Hepatocyte (in vitro differentiated cells): ENCODE measurements at regions not wholly inside any gene's neighbourhood (a gene's known extent, or its start where the extent isn't known, plus 50 kb on each side); places are given as distances from the start of the nearest gene placed in this dataset.

Source experiments
- DNase-seq: peaks from one replicate; pipeline ENCODE4 v3.0.0-alpha.2; 2016; ENCODE audit warnings: low spot score
- H2AFZ ChIP-seq: fragments of 200-600 bp; sonication (generic); 2 replicates; pipeline ENCODE4 v1.6.0; 2016; ENCODE audit warnings: antibody characterized with exemption, mild to moderate bottlenecking
- H3K27ac ChIP-seq: fragments of 200-600 bp; sonication (generic); 2 replicates; pipeline ENCODE4 v1.5.1; 2016; ENCODE audit warnings: mild to moderate bottlenecking
- H3K27me3 ChIP-seq: fragments of 200-600 bp; sonication (generic); 2 replicates; pipeline ENCODE4 v1.6.1; 2016
- H3K36me3 ChIP-seq: fragments of 200-600 bp; sonication (generic); replicated peaks from 2 replicates; pipeline ENCODE4 v1.5.1; 2016; ENCODE audit warnings: low read depth; ENCODE audit not compliant: insufficient read depth
- H3K4me1 ChIP-seq: fragments of 200-600 bp; sonication (generic); 2 replicates; pipeline ENCODE4 v1.5.1; 2016; ENCODE audit warnings: mild to moderate bottlenecking, moderate library complexity; ENCODE audit not compliant: insufficient read depth
- H3K4me2 ChIP-seq: fragments of 200-600 bp; sonication (generic); 2 replicates; pipeline ENCODE4 v1.6.0; 2016
- H3K4me3 ChIP-seq: fragments of 200-600 bp; sonication (generic); 2 replicates; pipeline ENCODE4 v1.5.1; 2016; ENCODE audit warnings: mild to moderate bottlenecking
- H3K79me2 ChIP-seq: fragments of 200-600 bp; sonication (generic); 2 replicates; pipeline ENCODE4 v1.6.0; 2017; ENCODE audit warnings: mild to moderate bottlenecking
- H3K9me2 ChIP-seq: fragments of 200-600 bp; sonication (generic); replicated peaks from 2 replicates; pipeline ENCODE4 v1.6.0; 2017; ENCODE audit warnings: mild to moderate bottlenecking; ENCODE audit not compliant: insufficient read depth
- H3K9me3 ChIP-seq: fragments of 200-600 bp; sonication (generic); 2 replicates; pipeline ENCODE4 v1.5.1; 2016; ENCODE audit warnings: low read depth, mild to moderate bottlenecking
- H4K20me1 ChIP-seq: fragments of 200-600 bp; sonication (generic); 2 replicates; pipeline ENCODE4 v1.6.0; 2016; ENCODE audit warnings: mild to moderate bottlenecking; ENCODE audit not compliant: insufficient read depth, poor library complexity, severe bottlenecking
- EZH2 ChIP-seq: fragments of 200-600 bp; sonication (generic); IDR thresholded peaks from 2 replicates; pipeline ENCODE4 v1.6.1; 2016; ENCODE audit warnings: antibody characterized with exemption, mild to moderate bottlenecking, borderline replicate concordance
- EZH2phosphoT487 ChIP-seq: fragments of 200-600 bp; sonication (generic); IDR thresholded peaks from one replicate; pipeline ENCODE4 v1.6.1; 2018; ENCODE audit warnings: antibody characterized with exemption, mild to moderate bottlenecking, low read depth, moderate library complexity; ENCODE audit not compliant: unreplicated experiment, severe bottlenecking
- WGBS: methylation state at CpG from one replicate; pipeline ENCODE4 v1.1.6; 2016; ENCODE audit warnings: low lambda C conversion rate; ENCODE audit errors: missing lambda C conversion rate; 5-methylcytosine and 5-hydroxymethylcytosine counted together
- TF ChIP-seq, protein P1 (sequence below): fragments of 200-600 bp; sonication (generic); IDR thresholded peaks from 2 replicates; pipeline ENCODE4 v1.5.1; 2016; ENCODE audit warnings: antibody characterized with exemption, mild to moderate bottlenecking; ENCODE audit not compliant: poor library complexity

DNA sequence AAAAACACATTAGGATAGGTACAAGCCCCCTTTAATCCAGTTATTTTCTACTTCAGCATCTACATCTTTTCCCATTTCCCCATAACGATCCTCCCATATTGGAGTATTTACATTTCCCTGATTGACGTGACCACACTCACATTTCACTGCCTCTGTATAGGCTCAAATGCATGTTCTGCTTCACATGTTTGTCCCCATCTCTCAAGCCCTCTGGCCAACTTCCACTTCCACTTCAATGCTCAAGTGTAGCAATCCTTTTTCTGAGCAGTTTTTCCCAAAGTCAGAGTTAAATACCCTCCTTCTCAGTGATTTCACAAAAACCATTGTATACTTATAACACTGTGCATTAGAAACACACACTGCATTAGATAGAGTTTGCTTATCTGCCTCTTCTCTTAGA is 61.8 kb upstream of the TTLL7 start:
- Histone ChIP-seq H3K27me3 (no peaks in the 10 kb centered on the region), H3K36me3 (no peaks in the 10 kb centered on the region), H3K4me1 (no peaks in the 10 kb centered on the region), H4K20me1 (no peaks in the 10 kb centered on the region), H2AFZ (no peak overlapping the region), H3K9me2 (no peaks in the 10 kb centered on the region), H3K4me2 (no peak overlapping the region), H3K9me3 (no peaks in the 10 kb centered on the region), H3K79me2 (no peaks in the 10 kb centered on the region), H3K27ac (no peak overlapping the region), H3K4me3 (no peak overlapping the region)
- no peak for DNase-seq
- TF ChIP-seq, protein P1, sequence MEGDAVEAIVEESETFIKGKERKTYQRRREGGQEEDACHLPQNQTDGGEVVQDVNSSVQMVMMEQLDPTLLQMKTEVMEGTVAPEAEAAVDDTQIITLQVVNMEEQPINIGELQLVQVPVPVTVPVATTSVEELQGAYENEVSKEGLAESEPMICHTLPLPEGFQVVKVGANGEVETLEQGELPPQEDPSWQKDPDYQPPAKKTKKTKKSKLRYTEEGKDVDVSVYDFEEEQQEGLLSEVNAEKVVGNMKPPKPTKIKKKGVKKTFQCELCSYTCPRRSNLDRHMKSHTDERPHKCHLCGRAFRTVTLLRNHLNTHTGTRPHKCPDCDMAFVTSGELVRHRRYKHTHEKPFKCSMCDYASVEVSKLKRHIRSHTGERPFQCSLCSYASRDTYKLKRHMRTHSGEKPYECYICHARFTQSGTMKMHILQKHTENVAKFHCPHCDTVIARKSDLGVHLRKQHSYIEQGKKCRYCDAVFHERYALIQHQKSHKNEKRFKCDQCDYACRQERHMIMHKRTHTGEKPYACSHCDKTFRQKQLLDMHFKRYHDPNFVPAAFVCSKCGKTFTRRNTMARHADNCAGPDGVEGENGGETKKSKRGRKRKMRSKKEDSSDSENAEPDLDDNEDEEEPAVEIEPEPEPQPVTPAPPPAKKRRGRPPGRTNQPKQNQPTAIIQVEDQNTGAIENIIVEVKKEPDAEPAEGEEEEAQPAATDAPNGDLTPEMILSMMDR = no peak
- TF ChIP-seq EZH2phosphoT487 (no peak), EZH2 (no peak)
- 64% methylated on average over 2 of the region's 2 CpGs for WGBS

DNA sequence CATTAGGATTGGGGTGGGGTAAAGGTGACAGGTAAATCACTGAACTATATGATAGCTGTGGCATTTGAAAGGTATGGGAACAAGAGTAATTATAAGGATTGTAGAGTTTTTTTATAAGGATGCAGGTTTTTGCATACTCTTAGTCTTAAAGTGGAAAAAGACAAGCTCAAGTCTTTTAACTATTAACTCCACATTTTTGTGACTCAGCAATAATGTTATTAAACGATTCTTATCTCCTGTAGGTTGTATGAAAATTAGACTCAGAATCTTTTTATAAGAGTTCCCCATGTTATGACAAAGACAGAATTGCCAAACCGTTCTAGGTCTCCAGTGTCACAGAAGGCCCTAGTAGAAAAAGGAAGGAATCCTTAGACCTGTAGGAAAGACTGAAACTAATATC is 49.9 kb upstream of the TTLL7 start:
- 86% methylated on average over 2 of the region's 2 CpGs for WGBS
- Histone ChIP-seq H3K27me3 (no peaks in the 10 kb centered on the region), H3K36me3 (no peaks in the 10 kb centered on the region), H3K9me2 (no peaks in the 10 kb centered on the region), H3K27ac (no peak overlapping the region), H4K20me1 (no peaks in the 10 kb centered on the region), H3K4me3 (no peak overlapping the region), H3K4me1 (no peaks in the 10 kb centered on the region), H3K4me2 (no peak overlapping the region), H3K79me2 (no peaks in the 10 kb centered on the region), H3K9me3 (no peaks in the 10 kb centered on the region), H2AFZ (no peak overlapping the region)
- TF ChIP-seq, protein P1 = no peak
- TF ChIP-seq EZH2phosphoT487 (no peak), EZH2 (no peak)
- DNase-seq = no peak
